ENCODE measurements at regions not wholly inside any gene's neighbourhood (a gene's known extent, or its start where the extent isn't known, plus 50 kb on each side); places are given as distances from the start of the nearest gene placed in this dataset.

DNA sequence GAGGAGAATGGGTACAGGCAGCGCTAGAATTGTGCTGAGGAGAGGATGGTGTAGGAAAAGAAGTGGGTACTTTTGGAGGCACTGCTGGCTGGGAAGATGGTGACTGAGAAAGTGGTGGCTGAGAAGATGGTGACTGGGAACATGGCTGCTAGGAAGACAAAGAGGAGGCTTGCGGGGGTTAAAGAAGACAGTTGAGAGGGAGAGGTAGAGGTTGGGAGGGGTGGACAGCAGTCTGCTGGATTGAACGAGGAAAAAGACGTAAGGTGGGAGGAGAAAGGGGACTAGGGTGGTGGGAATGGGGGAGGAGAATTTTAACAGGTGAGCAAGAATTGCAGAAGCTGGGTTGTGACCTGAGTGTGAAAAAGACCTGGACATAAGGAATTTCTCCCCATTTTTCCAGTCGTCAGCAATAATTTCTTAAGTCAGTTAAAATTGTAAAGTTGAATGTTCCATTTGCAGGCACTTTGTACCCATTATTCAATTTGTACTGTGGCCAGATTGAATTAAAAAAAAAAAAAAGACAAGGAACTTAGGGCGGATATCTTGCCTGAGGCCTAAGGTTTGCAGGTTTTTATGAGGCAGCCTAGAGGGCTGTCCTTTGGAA, 2450.0 kb downstream of the TP53TG3F start:
- TF ChIP-seq CTCF (conservative IDR thresholded peaks at IDR 0.05; ENCODE audit: low read depth, low read length) (no peak), EZH2 (IDR thresholded peaks at IDR 0.05; ENCODE audit: borderline replicate concordance, low read depth, low read length, poor library complexity, severe bottlenecking) (no peak)
